Uterus (tissue), 3 donors: ENCODE measurements at regions not wholly inside any gene's neighbourhood (a gene's known extent, or its start where the extent isn't known, plus 50 kb on each side); places are given as distances from the start of the nearest gene placed in this dataset.

Source experiments
- DNase-seq, 2 donors: peaks; one replicate each; pipeline ENCODE4 v3.0.0-alpha.2; 2019 to 2020
- H3K27ac ChIP-seq, 2 donors: fragments of 200-600 bp; sonication (generic); 1 replicate in 1 of 2; 2 replicates in 1 of 2; pipeline ENCODE4 v1.5.1; 2016 to 2018
- H3K27me3 ChIP-seq, 2 donors: fragments of 200-600 bp; sonication (generic); one replicate each; pipeline ENCODE4 v1.5.1; 2018 to 2019; ENCODE audit warnings: control low read depth in 1 of 2
- H3K36me3 ChIP-seq, 2 donors: fragments of 200-600 bp; sonication (generic); one replicate each; pipeline ENCODE4 v1.5.1; 2019; ENCODE audit warnings: control low read depth in 1 of 2
- H3K4me1 ChIP-seq, 2 donors: fragments of 200-600 bp; sonication (generic); one replicate each; pipeline ENCODE4 v1.5.1; 2018 to 2019; ENCODE audit warnings: control low read depth in 1 of 2
- H3K4me3 ChIP-seq, 2 donors: fragments of 200-600 bp; sonication (generic); 1 replicate in 1 of 2; 2 replicates in 1 of 2; pipeline ENCODE4 v1.5.1; 2018 to 2019; ENCODE audit warnings: mild to moderate bottlenecking in 1 of 2
- H3K9me3 ChIP-seq, 2 donors: fragments of 200-600 bp; sonication (generic); one replicate each; pipeline ENCODE4 v1.5.1; 2019; ENCODE audit warnings: control low read depth in 1 of 2
- CTCF ChIP-seq, 4 experiments: fragments of 200-600 bp in 2 of 4; fragments of 450-650 bp in 2 of 4; sonication (generic) in 2 of 4; IDR thresholded peaks; one replicate each; pipeline ENCODE4 v1.5.1; 2016 to 2019; ENCODE audit warnings: antibody characterized with exemption in 4 of 4, mild to moderate bottlenecking in 2 of 4, moderate library complexity in 1 of 4
- POLR2A ChIP-seq, 2 donors: fragments of 450-650 bp; IDR thresholded peaks; one replicate each; pipeline ENCODE4 v1.6.1; 2016; ENCODE audit warnings: antibody characterized with exemption in 2 of 2, mild to moderate bottlenecking in 1 of 2, moderate library complexity in 1 of 2
- intact Hi-C: fragments of 100-400 bp; cut with DNase I; formaldehyde crosslinking; loops from one replicate; pipeline ENCODE4 v1.15.1; 2023; ENCODE audit warnings: low total_unique reads
- donor health status: DM: yes; HTN: yes; CAD: no.

- no peak for DNase-seq
- no peak for TF ChIP-seq POLR2A (IDR thresholded peaks at IDR 0.05)
- TF ChIP-seq CTCF (IDR thresholded peaks at IDR 0.05): no peak
- H3K9me3 ChIP-seq: no peaks in the 10 kb centered on the region
- H3K4me3 ChIP-seq: no peak overlapping the region
- no peak overlapping the region for H3K27ac ChIP-seq
- H3K36me3 ChIP-seq: no peaks in the 10 kb centered on the region
- intact Hi-C loops: no loop called here
- H3K27me3 ChIP-seq: no peaks in the 10 kb centered on the region
- no peaks in the 10 kb centered on the region for H3K4me1 ChIP-seq
Measured at GRCh38 chr12:22882559-22882958, 257.6 kb downstream of the ETNK1 start.

- intact Hi-C loops: no loop called here
- no peaks in the 10 kb centered on the region for H3K9me3 ChIP-seq
Measured at GRCh38 chr12:22893878-22894277, 268.9 kb downstream of the ETNK1 start.

GRCh38 chr12:22899184-22899583 lies 274.2 kb downstream of the ETNK1 start:
- no peak for DNase-seq
- Histone ChIP-seq H3K27ac (no peak overlapping the region), H3K4me3 (no peak overlapping the region), H3K4me1 (no peaks in the 10 kb centered on the region), H3K9me3 (no peaks in the 10 kb centered on the region), H3K27me3 (no peaks in the 10 kb centered on the region), H3K36me3 (no peaks in the 10 kb centered on the region)
- intact Hi-C loops: no loop called here
- TF ChIP-seq POLR2A (IDR thresholded peaks at IDR 0.05) (no peak), CTCF (IDR thresholded peaks at IDR 0.05) (no peak)

More at GRCh38 chr12:22893878-22894277, 268.9 kb downstream of the ETNK1 start:
- TF ChIP-seq POLR2A (IDR thresholded peaks at IDR 0.05): no peak
- no peak for TF ChIP-seq CTCF (IDR thresholded peaks at IDR 0.05)
- no peak overlapping the region for H3K4me3 ChIP-seq
- no peak for DNase-seq
- H3K4me1 ChIP-seq: no peaks in the 10 kb centered on the region
- no peaks in the 10 kb centered on the region for H3K27me3 ChIP-seq
- H3K36me3 ChIP-seq: no peaks in the 10 kb centered on the region
- H3K27ac ChIP-seq: no peak overlapping the region

- TF ChIP-seq POLR2A (IDR thresholded peaks at IDR 0.05) (no peak), CTCF (IDR thresholded peaks at IDR 0.05) (no peak)
- intact Hi-C loops: no loop called here
Measured at GRCh38 chr12:22900401-22900800, 275.4 kb downstream of the ETNK1 start.

GRCh38 chr12:22904485-22904884 lies 279.5 kb downstream of the ETNK1 start:
- no peak overlapping the region for H3K27ac ChIP-seq
- no peaks in the 10 kb centered on the region for H3K9me3 ChIP-seq
- intact Hi-C loops: no loop called here
- no peak for DNase-seq
- no peaks in the 10 kb centered on the region for H3K4me1 ChIP-seq
- no peaks in the 10 kb centered on the region for H3K27me3 ChIP-seq
- H3K36me3 ChIP-seq: no peaks in the 10 kb centered on the region
- no peak overlapping the region for H3K4me3 ChIP-seq
- TF ChIP-seq CTCF (IDR thresholded peaks at IDR 0.05) (no peak), POLR2A (IDR thresholded peaks at IDR 0.05) (no peak)

More at GRCh38 chr12:22900401-22900800, 275.4 kb downstream of the ETNK1 start:
- no peak for DNase-seq
- no peaks in the 10 kb centered on the region for H3K27me3 ChIP-seq
- H3K9me3 ChIP-seq: no peaks in the 10 kb centered on the region
- no peaks in the 10 kb centered on the region for H3K4me1 ChIP-seq
- H3K27ac ChIP-seq: no peak overlapping the region
- H3K4me3 ChIP-seq: no peak overlapping the region
- H3K36me3 ChIP-seq: no peaks in the 10 kb centered on the region
